ENCODE measurements at regions not wholly inside any gene's neighbourhood (a gene's known extent, or its start where the extent isn't known, plus 50 kb on each side); places are given as distances from the start of the nearest gene placed in this dataset.

GRCh38 chr21:35229290-35229689 lies 180.2 kb upstream of the RUNX1 start:
- DNase-seq (ENCODE audit: low read depth in 2 of 2) = no peak

- no peak for DNase-seq (ENCODE audit: low read depth in 2 of 2)
These were observed 178.7 kb upstream of the RUNX1 start for GRCh38 chr21:35227786-35228185.

GRCh38 chr21:35226968-35227744 lies 178.1 kb upstream of the RUNX1 start:
- peak in 1 of 2 donors; percentile 16 for DNase-seq (ENCODE audit: low read depth in 2 of 2)

- DNase-seq (ENCODE audit: low read depth in 2 of 2) = no peak
These were observed 177.2 kb upstream of the RUNX1 start for GRCh38 chr21:35226328-35226727.

- no peak for DNase-seq (ENCODE audit: low read depth in 2 of 2)
These were observed 176.5 kb upstream of the RUNX1 start for GRCh38 chr21:35225573-35225972.

GRCh38 chr21:35223480-35224156 lies 174.5 kb upstream of the RUNX1 start:
- DNase-seq (ENCODE audit: low read depth in 2 of 2) = no peak

- DNase-seq (ENCODE audit: low read depth in 2 of 2) = peak; percentile 27 to 53
These were observed 173.4 kb upstream of the RUNX1 start for GRCh38 chr21:35222541-35222941.

- DNase-seq (ENCODE audit: low read depth in 2 of 2) = no peak
These were observed 172.9 kb upstream of the RUNX1 start for GRCh38 chr21:35222021-35222420.

- no peak for DNase-seq (ENCODE audit: low read depth in 2 of 2)
These were observed 171.2 kb upstream of the RUNX1 start for GRCh38 chr21:35220301-35220700.

GRCh38 chr21:35219719-35220118 lies 170.6 kb upstream of the RUNX1 start:
- DNase-seq (ENCODE audit: low read depth in 2 of 2) = no peak

GRCh38 chr21:35219291-35219690 lies 170.2 kb upstream of the RUNX1 start:
- DNase-seq (ENCODE audit: low read depth in 2 of 2) = no peak

- no peak for DNase-seq (ENCODE audit: low read depth in 2 of 2)
These were observed 168.5 kb upstream of the RUNX1 start for GRCh38 chr21:35217504-35218060.

GRCh38 chr21:35216996-35217395 lies 167.9 kb upstream of the RUNX1 start:
- no peak for DNase-seq (ENCODE audit: low read depth in 2 of 2)

GRCh38 chr21:35215870-35216269 lies 166.8 kb upstream of the RUNX1 start:
- DNase-seq (ENCODE audit: low read depth in 2 of 2) = no peak

- DNase-seq (ENCODE audit: low read depth in 2 of 2) = no peak
These were observed 163.5 kb upstream of the RUNX1 start for GRCh38 chr21:35212393-35213127.

GRCh38 chr21:35211782-35212181 lies 162.7 kb upstream of the RUNX1 start:
- DNase-seq (ENCODE audit: low read depth in 2 of 2) = no peak

GRCh38 chr21:35210093-35210492 lies 161.0 kb upstream of the RUNX1 start:
- DNase-seq (ENCODE audit: low read depth in 2 of 2) = no peak

- DNase-seq (ENCODE audit: low read depth in 2 of 2) = no peak
These were observed 159.9 kb upstream of the RUNX1 start for GRCh38 chr21:35208810-35209517.

- no peak for DNase-seq (ENCODE audit: low read depth in 2 of 2)
These were observed 159.0 kb upstream of the RUNX1 start for GRCh38 chr21:35208104-35208503.

- DNase-seq (ENCODE audit: low read depth in 2 of 2) = no peak
These were observed 158.2 kb upstream of the RUNX1 start for GRCh38 chr21:35207322-35207721.
